ENCODE measurements at regions not wholly inside any gene's neighbourhood (a gene's known extent, or its start where the extent isn't known, plus 50 kb on each side); places are given as distances from the start of the nearest gene placed in this dataset.

DNA sequence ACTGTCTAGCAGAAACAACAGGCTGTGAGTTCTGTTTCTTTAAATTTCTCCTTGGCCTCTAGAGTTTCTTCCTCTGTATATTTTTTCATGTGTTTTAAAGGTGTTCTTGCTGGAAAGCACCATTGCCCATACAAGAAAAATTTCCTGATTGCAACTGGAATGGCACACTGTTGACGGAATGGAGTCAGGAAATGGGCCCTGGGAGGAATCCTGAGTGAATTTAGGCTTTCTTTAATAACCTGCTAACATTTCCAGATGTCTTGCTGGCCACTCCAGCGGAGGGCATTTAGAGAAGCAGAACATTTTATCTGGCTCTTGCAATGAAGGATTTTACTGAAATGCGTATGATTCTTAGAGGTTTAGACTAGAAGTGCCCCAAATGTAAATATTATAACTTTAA is 736.3 kb downstream of the TAF11L14 start:
- no peak for DNase-seq
- Histone ChIP-seq H3K36me3 (ENCODE audit: low read depth) (no peaks in the 10 kb centered on the region), H3K4me3 (no peak overlapping the region), H3K4me1 (ENCODE audit: low read depth) (no peaks in the 10 kb centered on the region), H3K9me3 (no peaks in the 10 kb centered on the region)
- intact Hi-C loops (cut with DNase I, micrococcal nuclease): no loop called here
- ATAC-seq: no peak
- TF ChIP-seq, protein P1, sequence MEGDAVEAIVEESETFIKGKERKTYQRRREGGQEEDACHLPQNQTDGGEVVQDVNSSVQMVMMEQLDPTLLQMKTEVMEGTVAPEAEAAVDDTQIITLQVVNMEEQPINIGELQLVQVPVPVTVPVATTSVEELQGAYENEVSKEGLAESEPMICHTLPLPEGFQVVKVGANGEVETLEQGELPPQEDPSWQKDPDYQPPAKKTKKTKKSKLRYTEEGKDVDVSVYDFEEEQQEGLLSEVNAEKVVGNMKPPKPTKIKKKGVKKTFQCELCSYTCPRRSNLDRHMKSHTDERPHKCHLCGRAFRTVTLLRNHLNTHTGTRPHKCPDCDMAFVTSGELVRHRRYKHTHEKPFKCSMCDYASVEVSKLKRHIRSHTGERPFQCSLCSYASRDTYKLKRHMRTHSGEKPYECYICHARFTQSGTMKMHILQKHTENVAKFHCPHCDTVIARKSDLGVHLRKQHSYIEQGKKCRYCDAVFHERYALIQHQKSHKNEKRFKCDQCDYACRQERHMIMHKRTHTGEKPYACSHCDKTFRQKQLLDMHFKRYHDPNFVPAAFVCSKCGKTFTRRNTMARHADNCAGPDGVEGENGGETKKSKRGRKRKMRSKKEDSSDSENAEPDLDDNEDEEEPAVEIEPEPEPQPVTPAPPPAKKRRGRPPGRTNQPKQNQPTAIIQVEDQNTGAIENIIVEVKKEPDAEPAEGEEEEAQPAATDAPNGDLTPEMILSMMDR (IDR thresholded peaks at IDR 0.05): no peak

DNA sequence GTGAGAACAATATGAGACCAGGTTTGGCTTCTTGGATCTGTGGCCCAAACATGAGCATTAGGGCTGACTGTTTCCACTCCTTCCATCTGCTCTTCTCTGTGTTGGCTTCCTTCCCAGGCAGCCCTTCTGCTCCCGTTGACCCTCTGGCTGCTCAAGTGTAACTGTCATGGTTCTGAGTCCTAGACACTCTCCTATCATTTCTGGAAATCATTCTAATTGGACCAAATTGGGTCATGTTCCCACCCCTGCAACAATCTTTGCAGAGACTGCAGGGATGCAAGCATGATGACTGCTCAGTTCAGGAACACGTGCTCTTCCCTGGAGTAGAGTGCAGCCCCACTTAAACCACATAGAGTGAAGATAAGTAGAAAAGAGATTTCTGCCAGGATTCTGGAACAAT is 741.4 kb downstream of the TAF11L14 start:
- TF ChIP-seq, protein P1 (IDR thresholded peaks at IDR 0.05): no peak
- Histone ChIP-seq H3K4me1 (ENCODE audit: low read depth) (no peaks in the 10 kb centered on the region), H3K9me3 (no peaks in the 10 kb centered on the region), H3K36me3 (ENCODE audit: low read depth) (no peaks in the 10 kb centered on the region), H3K4me3 (no peak overlapping the region)
- no peak for DNase-seq
- intact Hi-C loops (cut with DNase I, micrococcal nuclease): no loop called here
- no peak for ATAC-seq

DNA sequence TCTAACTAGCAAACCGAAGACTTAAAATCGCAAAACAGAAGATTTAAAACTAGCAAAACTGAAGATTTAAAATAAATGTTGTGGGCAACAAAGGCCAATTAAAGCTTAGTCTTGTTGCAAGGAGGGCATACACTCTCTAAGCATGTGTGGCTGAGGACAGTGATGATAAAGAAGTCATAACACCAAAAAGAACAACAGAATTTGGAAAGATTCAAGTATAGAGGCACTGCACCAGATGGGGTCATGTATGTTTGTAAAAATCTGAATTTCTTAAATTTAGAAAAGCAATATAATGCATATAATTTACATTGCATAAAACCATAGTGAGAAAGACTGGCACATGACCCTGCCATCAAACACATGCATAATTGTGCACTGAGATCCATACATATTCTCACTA is 743.8 kb downstream of the TAF11L14 start:
- TF ChIP-seq, protein P1 (IDR thresholded peaks at IDR 0.05): no peak

DNA sequence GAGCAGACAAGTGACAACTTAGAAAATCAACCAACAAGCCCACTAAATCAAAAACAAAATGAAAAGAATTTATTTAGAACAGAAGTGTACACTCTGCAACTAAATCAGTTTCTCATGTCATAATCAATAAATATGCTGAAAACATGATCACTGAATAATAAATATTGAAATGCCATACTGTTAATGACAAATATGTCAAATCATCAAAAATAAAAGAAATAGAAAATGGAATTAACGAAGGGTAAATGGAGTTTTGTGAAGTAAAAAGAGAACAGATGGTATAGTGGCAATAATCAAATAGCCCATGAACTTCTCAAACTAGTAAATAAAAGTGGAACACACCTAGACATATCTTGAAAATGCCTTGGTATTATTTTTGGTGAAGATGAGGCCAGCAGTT is 744.9 kb downstream of the TAF11L14 start:
- ATAC-seq: no peak
- TF ChIP-seq, protein P1 (IDR thresholded peaks at IDR 0.05): no peak
- H3K9me3 ChIP-seq: no peaks in the 10 kb centered on the region
- intact Hi-C loops (cut with DNase I, micrococcal nuclease): no loop called here
- DNase-seq: no peak
- H3K36me3 ChIP-seq (ENCODE audit: low read depth): no peaks in the 10 kb centered on the region
- H3K4me1 ChIP-seq (ENCODE audit: low read depth): no peaks in the 10 kb centered on the region
- H3K4me3 ChIP-seq: no peak overlapping the region

More for the DNA sequence above, 743.8 kb downstream of the TAF11L14 start:
- no peaks in the 10 kb centered on the region for H3K36me3 ChIP-seq (ENCODE audit: low read depth)
- ATAC-seq: no peak
- DNase-seq: no peak
- no peaks in the 10 kb centered on the region for H3K9me3 ChIP-seq
- intact Hi-C loops (cut with DNase I, micrococcal nuclease): no loop called here
- no peak overlapping the region for H3K4me3 ChIP-seq
- H3K4me1 ChIP-seq (ENCODE audit: low read depth): no peaks in the 10 kb centered on the region

DNA sequence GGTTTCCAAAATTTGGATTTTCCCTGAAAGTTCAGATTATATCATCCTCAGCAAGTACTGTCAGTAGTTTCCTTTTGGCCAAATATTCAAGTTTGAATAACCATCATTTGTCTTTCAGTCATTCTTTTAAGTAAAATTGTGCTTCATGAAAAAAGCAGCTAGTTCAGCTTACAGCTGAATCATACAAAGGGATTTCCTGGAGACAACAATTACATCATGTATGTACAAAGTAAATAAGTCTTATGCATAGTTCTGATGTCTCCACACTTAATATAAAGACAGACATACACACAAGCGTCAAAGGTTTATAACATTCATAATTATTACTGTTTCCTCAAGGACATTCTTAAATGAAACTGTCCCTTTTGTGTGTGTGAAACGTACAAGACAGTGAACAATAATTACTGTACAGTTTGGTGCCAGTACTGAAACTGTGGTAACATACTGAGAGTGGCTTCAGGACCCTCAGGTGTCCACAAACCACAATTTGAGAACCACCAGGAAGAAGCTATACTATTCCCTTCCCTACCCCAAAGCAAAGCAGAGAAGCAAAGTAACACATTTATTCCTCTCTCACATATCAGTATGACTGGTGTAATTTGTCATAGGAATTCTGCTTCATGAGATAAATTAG is 746.6 kb downstream of the TAF11L14 start:
- Histone ChIP-seq H3K36me3 (ENCODE audit: low read depth) (no peaks in the 10 kb centered on the region), H3K4me1 (ENCODE audit: low read depth) (no peaks in the 10 kb centered on the region), H3K4me3 (no peak overlapping the region), H3K9me3 (no peaks in the 10 kb centered on the region)
- TF ChIP-seq, protein P1 (IDR thresholded peaks at IDR 0.05): no peak
- intact Hi-C loops (cut with DNase I, micrococcal nuclease): no loop called here
- DNase-seq (no peak), ATAC-seq (no peak)
